Left colon (tissue), 2 donors: ENCODE measurements at regions not wholly inside any gene's neighbourhood (a gene's known extent, or its start where the extent isn't known, plus 50 kb on each side); places are given as distances from the start of the nearest gene placed in this dataset.

ENCODE experiments used
- ATAC-seq: fragments of 200-7000 bp; cut with Tn5 transposase; one replicate; pipeline ENCODE4 v1.9.1; 2020; ENCODE audit warnings: mild to moderate bottlenecking, moderate library complexity
- DNase-seq, 2 donors: peaks; one replicate each; pipeline ENCODE4 v3.0.0-alpha.2; 2020
- intact Hi-C, 2 donors: fragments of 100-400 bp; cut with DNase I in 1 of 2; cut with micrococcal nuclease in 1 of 2; formaldehyde crosslinking; loops; one replicate each; pipeline versions ENCODE4 v1.11.2 to v1.14.0; 2022; cut with DNase I, micrococcal nuclease
- donor health status: DM: no; HTN: no; CAD: no.
- donor health status: DM: yes; HTN: yes; CAD: no.

- DNase-seq (no peak), ATAC-seq (no peak)
Measured at GRCh38 chr9:108310202-108310601, 545.6 kb downstream of the ACTL7B start.

GRCh38 chr9:108300306-108301287 is 555.2 kb downstream of the ACTL7B start:
- intact Hi-C loops = no loop called here
- DNase-seq = no peak
- ATAC-seq = peak; percentile 99

More at GRCh38 chr9:108310202-108310601, 545.6 kb downstream of the ACTL7B start:
- intact Hi-C loops = no loop called here

DNA sequence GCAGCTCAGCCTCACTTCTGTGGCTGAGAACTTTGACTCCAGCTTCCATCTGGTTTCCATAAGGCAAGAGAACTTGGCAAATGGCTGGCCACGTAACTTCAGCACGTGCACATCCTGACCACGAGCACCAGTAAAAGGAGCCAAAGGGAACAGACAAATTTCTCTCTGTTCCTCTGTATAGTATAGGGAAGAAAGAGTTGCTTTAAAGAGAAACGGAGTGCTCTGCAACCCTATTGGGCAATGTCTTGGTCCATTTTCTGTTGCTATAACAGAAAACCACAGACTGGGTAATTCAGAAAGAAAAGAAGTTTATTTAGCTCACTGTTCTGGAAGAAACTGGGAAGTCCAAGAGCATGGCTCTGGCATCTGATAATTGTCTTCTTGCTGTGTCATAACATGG is 558.7 kb downstream of the ACTL7B start:
- intact Hi-C loops = no loop called here
- DNase-seq (no peak), ATAC-seq (no peak)

- no peak for DNase-seq
- intact Hi-C loops = no loop called here
- ATAC-seq = no peak
Measured at GRCh38 chr9:108296056-108296455, 559.7 kb downstream of the ACTL7B start.

GRCh38 chr9:108291586-108291932 is 564.2 kb downstream of the ACTL7B start:
- intact Hi-C loops = no loop called here
- no peak for ATAC-seq
- no peak for DNase-seq

- ATAC-seq = no peak
- intact Hi-C loops = no loop called here
- DNase-seq = no peak
Measured at GRCh38 chr9:108290839-108291585, 564.8 kb downstream of the ACTL7B start.

DNA sequence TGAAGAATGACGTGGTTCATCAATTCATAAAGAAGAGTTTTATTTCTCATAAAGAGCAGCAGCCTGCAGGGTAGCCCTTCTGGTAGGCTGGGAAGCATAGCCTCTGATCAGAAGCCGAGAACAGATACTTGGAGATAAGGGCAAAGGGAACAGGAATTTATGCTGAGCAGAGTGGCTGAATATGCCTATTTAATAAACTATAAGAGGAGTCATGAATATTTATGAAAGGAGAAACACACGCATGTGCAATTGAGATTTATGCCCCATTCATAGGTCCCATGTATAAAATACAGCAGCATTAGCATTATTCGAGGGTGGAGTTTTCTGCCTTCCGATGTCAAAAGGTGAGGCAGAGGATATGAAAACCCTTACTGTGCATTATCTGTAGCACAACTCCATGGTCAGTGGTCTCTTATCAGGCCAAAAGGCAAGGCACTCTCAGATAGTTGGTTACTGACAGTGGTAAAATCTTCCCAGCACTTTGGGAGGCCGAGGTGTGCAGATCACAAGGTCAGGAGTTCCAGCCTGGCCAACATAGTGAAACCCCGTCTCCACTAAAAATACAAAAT is 569.1 kb downstream of the ACTL7B start:
- no peak for ATAC-seq
- DNase-seq = no peak
- intact Hi-C loops = loop anchor here in 1 of 2 donors (10.0 kb wide), 1 partner anchor 822 kb away; no protein-coding TSS in a partner anchor

- intact Hi-C loops = loop anchor here in 1 of 2 donors (10.0 kb wide), 1 partner anchor 819 kb away; no protein-coding TSS in a partner anchor
- DNase-seq (no peak), ATAC-seq (no peak)
Measured at GRCh38 chr9:108283696-108284095, 572.1 kb downstream of the ACTL7B start.

DNA sequence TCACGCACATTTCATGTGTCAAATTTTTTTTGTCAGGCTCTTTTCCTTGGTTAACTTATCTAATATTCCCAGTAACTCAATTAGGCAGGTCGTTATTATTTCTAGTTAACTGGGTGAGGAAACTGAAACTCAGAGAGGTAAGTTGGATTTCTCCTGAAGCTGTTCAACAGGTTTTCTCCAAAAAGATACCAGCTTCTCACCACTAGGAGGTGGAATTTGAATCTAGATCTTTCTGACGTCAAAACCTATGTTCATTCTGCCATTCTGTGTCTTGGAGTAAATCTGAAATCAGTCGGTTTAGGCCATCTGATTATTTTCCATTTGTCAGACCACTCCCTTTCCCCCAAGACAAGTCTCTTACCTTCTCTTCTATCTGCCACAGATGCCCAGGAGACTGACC is 572.9 kb downstream of the ACTL7B start:
- no peak for DNase-seq
- intact Hi-C loops = loop anchor here in 1 of 2 donors (10.0 kb wide), 1 partner anchor 818 kb away; no protein-coding TSS in a partner anchor
- no peak for ATAC-seq

DNA sequence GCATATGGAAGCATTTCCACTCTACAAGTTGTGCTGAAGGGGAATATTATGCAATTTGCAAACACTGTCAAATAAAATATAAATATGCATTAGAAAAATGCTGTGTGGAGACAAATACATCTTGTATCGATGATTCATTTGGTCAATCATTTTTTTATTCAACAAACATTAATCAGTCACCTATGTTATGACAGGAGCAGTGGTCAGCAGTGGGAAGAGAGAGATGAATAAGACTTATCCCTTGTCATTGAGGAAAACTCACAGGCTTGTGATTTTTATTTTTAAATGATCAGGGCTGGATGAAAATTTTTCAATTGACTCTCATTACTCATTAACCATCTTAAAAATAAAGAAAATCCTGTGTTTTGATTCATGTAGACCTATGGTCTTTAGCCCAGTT is 574.1 kb downstream of the ACTL7B start:
- DNase-seq (no peak), ATAC-seq (no peak)
- intact Hi-C loops = loop anchor here in 1 of 2 donors (10.0 kb wide), 1 partner anchor 817 kb away; no protein-coding TSS in a partner anchor

- ATAC-seq (no peak), DNase-seq (no peak)
- intact Hi-C loops = no loop called here
Measured at GRCh38 chr9:108278341-108278740, 577.4 kb downstream of the ACTL7B start.

- DNase-seq (no peak), ATAC-seq (peak; percentile 21)
- intact Hi-C loops = no loop called here
Measured at GRCh38 chr9:108277216-108277615, 578.6 kb downstream of the ACTL7B start.

GRCh38 chr9:108275906-108276305 is 579.9 kb downstream of the ACTL7B start:
- DNase-seq = no peak
- intact Hi-C loops = no loop called here
- no peak for ATAC-seq

- DNase-seq (no peak), ATAC-seq (no peak)
- intact Hi-C loops = loop anchor here in 1 of 2 donors (5.0 kb wide), 1 partner anchor 793 kb away; no protein-coding TSS in a partner anchor
Measured at GRCh38 chr9:108274971-108275370, 580.8 kb downstream of the ACTL7B start.

DNA sequence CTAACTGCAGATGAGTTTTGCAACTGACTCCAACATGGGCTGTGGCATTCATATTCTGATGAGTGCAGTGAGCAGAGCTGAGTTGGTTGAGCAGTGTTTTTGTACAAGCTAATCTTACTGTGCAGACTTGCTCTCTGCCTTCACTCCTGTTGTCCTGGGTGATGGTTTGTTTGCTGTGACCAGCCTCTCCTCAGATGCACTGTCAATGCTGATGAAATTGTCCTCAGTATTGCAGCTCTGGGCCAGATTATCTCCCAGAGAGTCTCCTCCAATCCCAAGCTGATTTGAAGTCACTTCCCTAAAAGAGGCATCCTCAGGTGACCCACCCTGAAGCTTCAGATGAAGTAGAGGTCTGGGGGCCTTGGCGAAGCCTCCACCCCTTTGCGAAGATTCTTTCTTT is 581.8 kb downstream of the ACTL7B start:
- no peak for ATAC-seq
- intact Hi-C loops = loop anchor here in 1 of 2 donors (5.0 kb wide), 1 partner anchor 792 kb away; no protein-coding TSS in a partner anchor

GRCh38 chr9:108272349-108272899 is 583.4 kb downstream of the ACTL7B start:
- intact Hi-C loops = loop anchor here in 1 of 2 donors (5.0 kb wide), 1 partner anchor 790 kb away; no protein-coding TSS in a partner anchor

More for the DNA sequence above, 581.8 kb downstream of the ACTL7B start:
- no peak for DNase-seq

GRCh38 chr9:108271646-108272348 is 584.0 kb downstream of the ACTL7B start:
- DNase-seq (peak; percentile 50 to 71), ATAC-seq (peak; percentile 91)
- intact Hi-C loops = loop anchor here in 1 of 2 donors (5.0 kb wide), 1 partner anchor 789 kb away; no protein-coding TSS in a partner anchor

More at GRCh38 chr9:108272349-108272899, 583.4 kb downstream of the ACTL7B start:
- peak; percentile 56 to 69 for DNase-seq
- peak; percentile 75 for ATAC-seq

DNA sequence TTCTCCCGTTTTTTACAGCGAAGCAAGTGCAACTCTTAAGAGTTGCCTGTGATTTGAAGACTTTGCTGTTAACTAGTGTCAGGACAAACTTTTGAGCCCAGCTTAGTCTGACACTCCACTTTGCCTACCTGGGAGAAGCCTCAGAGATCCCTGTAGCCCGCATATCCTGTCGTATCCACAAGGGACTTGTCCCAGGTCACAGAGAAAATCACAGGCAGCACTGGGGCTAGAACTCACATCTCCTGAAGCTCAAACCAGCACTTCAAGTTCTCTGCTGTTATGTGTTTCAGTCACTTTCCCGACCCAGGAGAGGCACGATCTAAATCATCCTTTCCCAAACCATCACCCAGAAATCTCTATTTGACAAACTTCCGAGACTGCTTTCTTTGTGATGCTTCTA is 584.5 kb downstream of the ACTL7B start:
- intact Hi-C loops = loop anchor here in 1 of 2 donors (5.0 kb wide), 1 partner anchor 789 kb away; no protein-coding TSS in a partner anchor
- ATAC-seq (no peak), DNase-seq (peak in 1 of 2 donors; percentile 5)
